ENCODE measurements at regions not wholly inside any gene's neighbourhood (a gene's known extent, or its start where the extent isn't known, plus 50 kb on each side); places are given as distances from the start of the nearest gene placed in this dataset.

- Histone ChIP-seq H2BK15ac (ENCODE audit: low read depth, low read length) (no peak overlapping the region), H4K20me1 (ENCODE audit: insufficient read depth, low read length) (no peaks in the 10 kb centered on the region), H3K9ac (ENCODE audit: low read depth, low read length) (no peak overlapping the region), H2AFZ (replicated peaks; ENCODE audit: low read length, poor library complexity) (no peak overlapping the region), H3K9me1 (ENCODE audit: insufficient read depth, low read length) (no peaks in the 10 kb centered on the region), H3K4me3 (ENCODE audit: insufficient read depth, low read depth, low read length) (no peak overlapping the region), H3K4me1 (ENCODE audit: control insufficient read depth, insufficient read depth, low read length) (no peaks in the 10 kb centered on the region), H2BK5ac (ENCODE audit: low read depth, low read length, poor library complexity, severe bottlenecking) (no peak overlapping the region), H3K18ac (ENCODE audit: low read depth, low read length) (no peak overlapping the region), H4K8ac (ENCODE audit: low read depth in 2 of 2, low read length in 2 of 2) (no peak overlapping the region), H3K4me2 (ENCODE audit: low read depth, low read length) (no peak overlapping the region), H2BK120ac (ENCODE audit: low read depth, low read length) (no peak overlapping the region), H2BK20ac (ENCODE audit: low read depth, low read length) (no peak overlapping the region), H3K27ac (ENCODE audit: insufficient read depth, low read length) (no peak overlapping the region), H2AK5ac (ENCODE audit: low read depth, low read length) (no peak overlapping the region), H3K56ac (ENCODE audit: extremely low read depth, insufficient read depth, low read length) (no peak overlapping the region), H4K5ac (ENCODE audit: low read depth, low read length) (no peak overlapping the region), H3K9me3 (ENCODE audit: control insufficient read depth, insufficient read depth, low read length) (no peaks in the 10 kb centered on the region), H3K23ac (ENCODE audit: low read depth, low read length) (no peak overlapping the region), H3K4ac (ENCODE audit: low read depth, low read length) (no peak overlapping the region), H3K27me3 (ENCODE audit: control insufficient read depth, insufficient read depth, low read length) (no peaks in the 10 kb centered on the region), H4K91ac (ENCODE audit: insufficient read depth, low read depth, low read length) (no peak overlapping the region), H3K36me3 (ENCODE audit: control insufficient read depth, insufficient read depth, low read length) (no peaks in the 10 kb centered on the region), H3K14ac (replicated peaks; ENCODE audit: low read depth, low read length) (no peak overlapping the region), H3K79me1 (ENCODE audit: low read depth in 1 of 2, low read length in 2 of 2) (no peaks in the 10 kb centered on the region), H2AK9ac (replicated peaks; ENCODE audit: low read depth, low read length, poor library complexity) (no peak overlapping the region)
- ChIA-PET POLR2A (ENCODE audit: unreplicated experiment) (no interaction called here), CTCF (interaction anchor here (0.6 kb wide), 1 partner anchor 316 kb away, joined by 6 read pairs; no protein-coding TSS in a partner anchor)
- dilution Hi-C loops (cut with HindIII; ENCODE audit: low sequenced_read_pairs, unreplicated experiment) (no loop called here), intact Hi-C loops (cut with micrococcal nuclease) (no loop called here), in situ Hi-C loops (cut with MboI; ENCODE audit: low sequenced_read_pairs) (no loop called here)
- TF ChIP-seq FOS (IDR thresholded peaks at IDR 0.05; ENCODE audit: low read depth, low read length) (no peak), CEBPB (IDR thresholded peaks at IDR 0.05; ENCODE audit: low read depth, low read length) (no peak), RCOR1 (IDR thresholded peaks at IDR 0.05; ENCODE audit: insufficient replicate concordance, low read length) (no peak), SMC3 (IDR thresholded peaks at IDR 0.05; ENCODE audit: low read depth, low read length) (no peak), CTCF (conservative IDR thresholded peaks at IDR 0.05; ENCODE audit: low read depth, low read length) (no peak), CHD1 (IDR thresholded peaks at IDR 0.05; ENCODE audit: low read depth, low read length) (no peak), MAFK (IDR thresholded peaks at IDR 0.05; ENCODE audit: low read depth, low read length) (no peak), BHLHE40 (IDR thresholded peaks at IDR 0.05; ENCODE audit: low read depth, low read length) (no peak), NFE2L2 (IDR thresholded peaks at IDR 0.05; ENCODE audit: low read depth, low read length) (no peak), POLR2A (IDR thresholded peaks at IDR 0.05; ENCODE audit: low read depth, low read length) (no peak), USF2 (IDR thresholded peaks at IDR 0.05; ENCODE audit: low read depth, low read length) (no peak), MXI1 (IDR thresholded peaks at IDR 0.05; ENCODE audit: borderline replicate concordance, low read depth, low read length) (no peak), RAD21 (IDR thresholded peaks at IDR 0.05; ENCODE audit: low read length) (no peak), MAZ (IDR thresholded peaks at IDR 0.05; ENCODE audit: borderline replicate concordance, low read depth, low read length) (no peak), RFX5 (IDR thresholded peaks at IDR 0.05; ENCODE audit: low read depth, low read length) (no peak)
- BruUV-seq (replicated peaks) = no TSS peak
- DNase-seq = no peak
- ATAC-seq (ENCODE audit: low read depth) = no peak
Measured at GRCh38 chr13:37923236-37923635, 53.7 kb upstream of the TRPC4 start.
